ENCODE measurements at regions not wholly inside any gene's neighbourhood (a gene's known extent, or its start where the extent isn't known, plus 50 kb on each side); places are given as distances from the start of the nearest gene placed in this dataset.

GRCh38 chr10:36496758-36497157 lies 628.6 kb upstream of the ANKRD30A start:
- no peaks in the 10 kb centered on the region for H3K36me3 ChIP-seq
- no peak for DNase-seq
- H3K27me3 ChIP-seq = no peaks in the 10 kb centered on the region
- no peaks in the 10 kb centered on the region for H3K4me1 ChIP-seq
- H3K27ac ChIP-seq = no peak overlapping the region
- TF ChIP-seq POLR2A (IDR thresholded peaks at IDR 0.05) (no peak), CTCF (IDR thresholded peaks at IDR 0.05) (no peak)
- intact Hi-C loops (cut with DNase I) = no loop called here
- no peak overlapping the region for H3K4me3 ChIP-seq
- 56 to 67% methylated on average over 1 of the region's 1 CpG for WGBS, 2 donors
- H3K9me3 ChIP-seq = no peaks in the 10 kb centered on the region

GRCh38 chr10:36494371-36494770 lies 631.0 kb upstream of the ANKRD30A start:
- no peaks in the 10 kb centered on the region for H3K9me3 ChIP-seq
- intact Hi-C loops (cut with DNase I) = no loop called here
- no peaks in the 10 kb centered on the region for H3K27me3 ChIP-seq
- WGBS, 2 donors = 18 to 25% methylated on average over 2 of the region's 2 CpGs
- H3K27ac ChIP-seq = no peak overlapping the region
- DNase-seq = no peak
- H3K4me3 ChIP-seq = no peak overlapping the region
- H3K36me3 ChIP-seq = no peaks in the 10 kb centered on the region
- H3K4me1 ChIP-seq = no peaks in the 10 kb centered on the region
- TF ChIP-seq CTCF (IDR thresholded peaks at IDR 0.05) (no peak), POLR2A (IDR thresholded peaks at IDR 0.05) (no peak)

GRCh38 chr10:36493516-36493880 lies 631.9 kb upstream of the ANKRD30A start:
- Histone ChIP-seq H3K27me3 (no peaks in the 10 kb centered on the region), H3K4me3 (no peak overlapping the region), H3K4me1 (no peaks in the 10 kb centered on the region), H3K36me3 (no peaks in the 10 kb centered on the region), H3K27ac (no peak overlapping the region), H3K9me3 (no peaks in the 10 kb centered on the region)
- no peak for DNase-seq
- TF ChIP-seq POLR2A (IDR thresholded peaks at IDR 0.05) (no peak), CTCF (IDR thresholded peaks at IDR 0.05) (no peak)
- 63 to 70% methylated on average over 1 of the region's 1 CpG for WGBS, 2 donors
- intact Hi-C loops (cut with DNase I) = no loop called here

- no peak for DNase-seq
- Histone ChIP-seq H3K27me3 (no peaks in the 10 kb centered on the region), H3K36me3 (no peaks in the 10 kb centered on the region), H3K9me3 (no peaks in the 10 kb centered on the region), H3K27ac (no peak overlapping the region), H3K4me1 (no peaks in the 10 kb centered on the region), H3K4me3 (no peak overlapping the region)
- intact Hi-C loops (cut with DNase I) = no loop called here
- TF ChIP-seq POLR2A (IDR thresholded peaks at IDR 0.05) = no peak
- TF ChIP-seq CTCF (IDR thresholded peaks at IDR 0.05) = no peak
- WGBS, 2 donors = 37% methylated on average over 4 of the region's 4 CpGs
These were observed 632.5 kb upstream of the ANKRD30A start for GRCh38 chr10:36492590-36493515.

GRCh38 chr10:36491926-36492325 lies 633.5 kb upstream of the ANKRD30A start:
- no peaks in the 10 kb centered on the region for H3K27me3 ChIP-seq
- no peak overlapping the region for H3K4me3 ChIP-seq
- no peak for DNase-seq
- intact Hi-C loops (cut with DNase I) = no loop called here
- H3K36me3 ChIP-seq = no peaks in the 10 kb centered on the region
- H3K9me3 ChIP-seq = no peaks in the 10 kb centered on the region
- no peak for TF ChIP-seq POLR2A (IDR thresholded peaks at IDR 0.05)
- TF ChIP-seq CTCF (IDR thresholded peaks at IDR 0.05) = no peak
- 36 to 50% methylated on average over 1 of the region's 1 CpG for WGBS, 2 donors
- H3K27ac ChIP-seq = no peak overlapping the region
- H3K4me1 ChIP-seq = no peaks in the 10 kb centered on the region
